Activated CD4-positive, alpha-beta T cell treated with anti-CD3 and anti-CD28 coated beads, Interleukin-2, amount 10 ng/mL, durations not matched to agents 24 days and 14 days (primary cell): ENCODE measurements at regions not wholly inside any gene's neighbourhood (a gene's known extent, or its start where the extent isn't known, plus 50 kb on each side); places are given as distances from the start of the nearest gene placed in this dataset.
"Not testable (repeated sequence)": the region's sequence is repeated elsewhere in the genome, so short reads cannot be mapped to it uniquely, and the experiment has no call there.

Experiments used
- DNase-seq: peaks from one replicate; pipeline ENCODE4 v3.0.0; 2022
- H3K27ac Mint-ChIP-seq: one replicate; pipeline ENCODE4 v1.8.0; 2022; ENCODE audit warnings: mild to moderate bottlenecking, mixed read lengths
- H3K27me3 Mint-ChIP-seq: one replicate; pipeline ENCODE4 v1.8.0; 2022; ENCODE audit warnings: mixed read lengths
- H3K36me3 Mint-ChIP-seq: one replicate; pipeline ENCODE4 v1.8.0; 2022; ENCODE audit warnings: low read depth, mild to moderate bottlenecking, mixed read lengths
- H3K4me1 Mint-ChIP-seq: one replicate; pipeline ENCODE4 v1.8.0; 2021; ENCODE audit warnings: mixed read lengths
- H3K4me3 Mint-ChIP-seq: one replicate; pipeline ENCODE4 v1.8.0; 2022; ENCODE audit warnings: mild to moderate bottlenecking, moderate library complexity, mixed read lengths
- H3K9me3 Mint-ChIP-seq: one replicate; pipeline ENCODE4 v1.8.0; 2021; ENCODE audit warnings: mixed read lengths
- intact Hi-C: fragments of 100-400 bp; cut with micrococcal nuclease; formaldehyde crosslinking; loops from one replicate; pipeline ENCODE4 v1.15.1; 2023

DNA sequence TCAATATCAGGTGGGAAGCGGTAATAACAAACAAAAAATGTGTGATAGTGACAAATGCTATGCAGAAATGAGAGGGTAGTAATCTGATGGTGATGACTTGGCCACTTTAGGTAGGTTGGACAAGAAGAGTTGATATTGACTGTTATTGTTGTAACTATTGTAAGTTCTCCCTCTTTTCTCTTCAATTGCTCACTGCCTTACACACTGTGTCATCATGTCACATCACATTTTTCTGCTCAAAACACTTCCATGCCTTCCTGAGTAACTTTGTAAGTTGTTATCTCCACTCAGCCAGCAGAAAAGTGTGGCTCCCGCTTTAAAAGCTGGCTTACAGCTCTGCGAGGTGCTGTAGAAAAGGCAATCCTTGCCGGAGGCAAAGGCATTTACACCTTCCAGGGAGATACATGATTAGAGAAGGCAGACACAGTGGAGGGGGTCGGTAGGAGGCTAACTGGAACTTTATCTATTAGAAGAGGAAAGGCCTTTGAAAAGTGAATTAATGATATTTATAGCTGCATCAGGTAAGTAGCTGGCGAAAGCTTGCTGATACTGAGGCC lies 85.2 kb upstream of the CLINT1 start:
- H3K36me3 Mint-ChIP-seq = no peaks in the 10 kb centered on the region
- H3K27ac Mint-ChIP-seq = no peak overlapping the region
- H3K9me3 Mint-ChIP-seq = no peaks in the 10 kb centered on the region
- DNase-seq = no peak
- peaks cover 8% of the 10 kb centered on the region for H3K27me3 Mint-ChIP-seq
- intact Hi-C loops = no loop called here
- no peak overlapping the region for H3K4me3 Mint-ChIP-seq
- peaks cover 3% of the 10 kb centered on the region for H3K4me1 Mint-ChIP-seq

DNA sequence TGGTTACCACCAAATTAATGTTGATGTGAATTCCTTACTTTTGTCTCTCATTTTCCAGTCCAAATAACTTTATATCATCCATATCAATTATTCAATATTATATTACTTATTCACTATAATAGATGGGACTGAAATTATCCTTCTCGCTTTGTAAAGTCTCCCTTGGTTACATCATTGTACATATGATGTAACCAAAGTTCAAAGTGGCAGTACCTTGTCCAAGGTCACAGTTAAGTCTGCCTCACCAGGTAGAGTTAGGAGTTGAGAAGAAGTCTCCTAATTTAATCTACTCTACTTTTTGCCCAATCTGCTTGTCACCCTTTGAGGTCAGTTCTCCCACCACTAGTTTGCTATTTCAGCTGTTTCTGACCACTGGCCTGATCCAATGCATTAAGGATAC lies 83.7 kb upstream of the CLINT1 start:
- no peak for DNase-seq
- Mint-ChIP-seq H3K27me3 (peaks cover 6% of the 10 kb centered on the region), H3K36me3 (no peaks in the 10 kb centered on the region), H3K27ac (no peak overlapping the region), H3K4me1 (no peaks in the 10 kb centered on the region), H3K9me3 (no peaks in the 10 kb centered on the region), H3K4me3 (no peak overlapping the region)
- intact Hi-C loops = no loop called here

DNA sequence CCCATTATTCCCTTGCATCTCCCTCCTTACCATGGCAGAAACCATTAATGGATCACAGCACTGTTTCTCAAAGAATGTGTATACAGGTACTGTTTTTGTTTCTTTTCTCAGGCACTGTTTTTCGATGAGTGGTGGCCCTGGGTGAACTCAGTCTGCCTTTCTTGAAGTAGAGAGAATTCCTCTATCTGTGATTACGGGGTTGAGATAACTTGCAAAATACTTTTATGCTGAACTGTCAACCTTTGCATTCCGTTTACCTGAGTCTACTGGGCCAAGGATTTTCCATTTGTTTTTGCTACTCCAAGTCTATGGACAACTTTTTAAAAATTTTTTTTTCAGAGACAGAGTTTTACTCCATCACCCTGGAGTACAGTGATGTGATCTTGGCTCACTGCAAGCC lies 82.7 kb upstream of the CLINT1 start:
- Mint-ChIP-seq H3K36me3 (no peaks in the 10 kb centered on the region), H3K27ac (no peak overlapping the region), H3K4me3 (no peak overlapping the region), H3K27me3 (peaks cover 6% of the 10 kb centered on the region), H3K9me3 (no peaks in the 10 kb centered on the region), H3K4me1 (no peaks in the 10 kb centered on the region)
- DNase-seq = no peak
- intact Hi-C loops = no loop called here

DNA sequence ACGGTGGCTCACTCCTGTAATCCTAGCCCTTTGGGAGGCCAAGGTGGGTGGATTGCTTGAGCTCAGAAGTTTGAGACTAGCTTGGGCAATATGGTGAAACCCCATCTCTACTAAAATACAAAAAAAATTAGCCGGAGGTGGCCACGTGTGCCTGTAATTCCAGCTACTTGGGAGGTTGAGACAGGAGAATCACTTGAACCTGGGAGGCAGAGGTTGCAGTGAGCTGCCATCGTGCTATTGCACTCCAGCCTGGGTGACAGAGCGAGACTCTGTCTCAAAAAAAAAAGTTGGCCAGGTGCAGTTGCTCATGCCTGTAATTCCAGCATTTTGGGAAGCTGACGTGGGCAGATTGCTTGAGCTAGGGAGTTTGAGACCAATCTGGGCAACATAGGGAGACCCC lies 79.2 kb upstream of the CLINT1 start:
- H3K27me3 Mint-ChIP-seq, H3K27ac Mint-ChIP-seq, DNase-seq, H3K36me3 Mint-ChIP-seq, H3K4me3 Mint-ChIP-seq, intact Hi-C loops, H3K9me3 Mint-ChIP-seq, H3K4me1 Mint-ChIP-seq: not testable (repeated sequence)

DNA sequence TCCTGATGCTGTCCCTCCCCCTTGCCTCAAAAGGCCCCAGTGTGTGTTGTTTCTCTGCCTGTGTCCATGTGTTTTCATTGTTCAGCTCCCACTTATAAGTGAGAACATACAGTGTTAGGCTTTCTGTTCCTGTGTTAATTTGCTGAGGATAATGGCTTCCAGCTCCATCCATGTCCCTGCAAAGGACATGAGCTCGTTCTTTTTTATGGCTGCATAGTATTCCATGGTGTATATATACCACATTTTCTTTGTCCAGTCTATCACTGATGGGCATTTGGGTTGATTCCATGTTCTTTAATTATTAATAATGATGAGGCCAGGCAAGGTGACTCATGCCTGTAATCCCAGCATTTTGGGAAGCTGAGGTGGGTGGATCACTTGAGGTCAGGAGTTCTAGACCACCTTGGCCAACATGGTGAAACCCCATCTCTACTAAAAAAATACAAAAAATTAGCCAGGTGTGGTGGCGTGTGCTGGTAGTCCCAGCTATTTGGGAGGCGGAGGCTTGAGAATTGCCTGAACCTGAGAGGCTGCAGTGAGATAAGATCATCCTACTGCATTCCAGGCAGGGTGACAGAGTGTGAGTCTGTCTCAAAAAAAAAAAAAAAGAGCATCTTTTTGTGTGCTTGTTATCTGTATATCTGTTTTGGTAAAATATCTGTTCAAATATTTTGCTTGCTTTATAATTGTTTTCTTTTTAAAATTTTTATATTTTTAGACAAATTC lies 78.0 kb upstream of the CLINT1 start:
- H3K4me3 Mint-ChIP-seq, H3K9me3 Mint-ChIP-seq, H3K36me3 Mint-ChIP-seq, H3K27me3 Mint-ChIP-seq, H3K4me1 Mint-ChIP-seq, intact Hi-C loops, DNase-seq, H3K27ac Mint-ChIP-seq: not testable (repeated sequence)

DNA sequence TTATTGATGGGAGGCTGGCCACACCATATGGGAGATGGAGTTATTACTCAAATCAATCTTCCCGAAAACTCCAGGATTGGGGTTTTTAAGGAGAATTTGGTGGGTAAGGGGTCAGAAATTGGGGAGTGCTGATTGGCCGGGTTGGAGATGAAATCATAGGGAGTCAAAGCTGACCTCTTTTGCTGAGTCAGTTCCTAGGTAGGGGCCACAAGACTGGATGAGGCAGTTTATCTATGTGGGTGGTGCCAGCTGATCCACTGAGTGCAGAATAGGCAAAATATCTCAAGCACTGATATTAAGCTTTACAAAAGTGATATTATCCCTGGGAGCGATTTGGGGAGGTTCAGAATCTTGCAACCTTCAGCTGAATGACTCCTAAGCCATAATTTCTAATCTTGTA lies 75.7 kb upstream of the CLINT1 start:
- H3K9me3 Mint-ChIP-seq = peaks cover 7% of the 10 kb centered on the region
- H3K4me1 Mint-ChIP-seq = no peaks in the 10 kb centered on the region
- H3K27me3 Mint-ChIP-seq = no peaks in the 10 kb centered on the region
- no peaks in the 10 kb centered on the region for H3K36me3 Mint-ChIP-seq
- no peak for DNase-seq
- H3K27ac Mint-ChIP-seq = no peak overlapping the region
- H3K4me3 Mint-ChIP-seq = no peak overlapping the region
- intact Hi-C loops = no loop called here

DNA sequence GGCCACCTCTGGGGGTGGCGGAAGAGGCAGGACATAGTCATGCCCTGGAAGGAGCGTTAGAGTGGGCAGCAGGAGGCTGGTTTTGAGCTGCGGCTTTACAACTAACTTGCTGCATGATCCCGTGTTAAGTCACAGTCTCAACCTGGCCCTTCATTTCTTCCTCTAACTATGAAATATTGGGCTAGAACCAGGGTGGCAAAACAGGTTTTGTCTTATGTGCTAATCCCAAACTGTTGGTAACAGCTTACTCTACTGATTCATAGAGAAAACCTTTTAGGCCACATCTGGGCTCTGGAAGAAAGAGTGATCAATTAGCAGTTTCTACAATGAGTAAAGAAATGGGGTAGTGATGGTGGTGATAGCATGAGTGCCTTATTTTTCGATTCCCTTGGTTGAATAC lies 74.1 kb upstream of the CLINT1 start:
- Mint-ChIP-seq H3K36me3 (no peaks in the 10 kb centered on the region), H3K4me1 (no peaks in the 10 kb centered on the region), H3K4me3 (no peak overlapping the region), H3K9me3 (peaks cover 7% of the 10 kb centered on the region), H3K27ac (no peak overlapping the region), H3K27me3 (no peaks in the 10 kb centered on the region)
- no peak for DNase-seq
- intact Hi-C loops = no loop called here

DNA sequence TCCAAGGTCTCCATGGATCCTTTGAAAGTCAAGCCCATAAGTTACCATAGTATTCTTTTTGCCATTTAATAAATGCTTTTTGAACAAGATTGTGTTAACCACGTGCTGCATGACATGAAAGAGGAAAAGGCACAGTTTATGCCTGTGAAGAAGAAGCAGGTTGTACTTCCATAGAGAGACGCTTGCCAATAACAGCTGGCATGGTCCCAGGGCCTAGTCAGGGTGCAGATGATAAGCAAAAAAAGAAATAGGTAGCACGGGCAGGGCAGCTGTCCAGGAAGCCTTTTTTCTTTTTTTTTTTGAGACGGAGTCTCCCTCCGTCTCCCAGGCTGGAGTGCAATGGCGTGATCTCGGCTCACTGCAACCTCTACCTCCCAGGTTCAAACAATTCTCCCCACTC lies 71.8 kb upstream of the CLINT1 start:
- intact Hi-C loops = no loop called here
- peaks cover 7% of the 10 kb centered on the region for H3K9me3 Mint-ChIP-seq
- no peak overlapping the region for H3K4me3 Mint-ChIP-seq
- H3K36me3 Mint-ChIP-seq = no peaks in the 10 kb centered on the region
- no peaks in the 10 kb centered on the region for H3K4me1 Mint-ChIP-seq
- H3K27me3 Mint-ChIP-seq = no peaks in the 10 kb centered on the region
- DNase-seq = no peak
- H3K27ac Mint-ChIP-seq = no peak overlapping the region

DNA sequence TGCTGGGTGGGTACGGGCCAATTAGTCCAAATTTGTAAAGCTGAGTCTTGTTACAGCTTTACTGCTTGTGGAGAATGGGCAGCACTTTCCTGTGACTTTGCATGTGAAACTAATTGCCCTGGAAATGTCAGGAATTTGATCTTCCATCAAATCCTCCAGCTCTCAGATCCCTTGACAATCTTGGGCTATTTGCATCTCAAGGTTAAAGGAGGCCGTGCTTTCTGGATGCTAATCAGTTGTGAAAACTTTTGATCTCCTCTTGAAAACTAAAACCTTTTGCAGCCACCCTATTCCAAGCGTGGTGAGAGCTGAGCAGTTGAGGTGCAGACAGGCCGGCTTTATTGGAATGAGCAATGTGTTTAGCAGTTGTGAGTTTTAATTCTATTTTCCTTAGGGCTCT lies 68.0 kb upstream of the CLINT1 start:
- no peaks in the 10 kb centered on the region for H3K9me3 Mint-ChIP-seq
- no peak for DNase-seq
- H3K27me3 Mint-ChIP-seq = no peaks in the 10 kb centered on the region
- H3K4me3 Mint-ChIP-seq = no peak overlapping the region
- no peak overlapping the region for H3K27ac Mint-ChIP-seq
- H3K4me1 Mint-ChIP-seq = peaks cover 5% of the 10 kb centered on the region
- no peaks in the 10 kb centered on the region for H3K36me3 Mint-ChIP-seq
- intact Hi-C loops = no loop called here

DNA sequence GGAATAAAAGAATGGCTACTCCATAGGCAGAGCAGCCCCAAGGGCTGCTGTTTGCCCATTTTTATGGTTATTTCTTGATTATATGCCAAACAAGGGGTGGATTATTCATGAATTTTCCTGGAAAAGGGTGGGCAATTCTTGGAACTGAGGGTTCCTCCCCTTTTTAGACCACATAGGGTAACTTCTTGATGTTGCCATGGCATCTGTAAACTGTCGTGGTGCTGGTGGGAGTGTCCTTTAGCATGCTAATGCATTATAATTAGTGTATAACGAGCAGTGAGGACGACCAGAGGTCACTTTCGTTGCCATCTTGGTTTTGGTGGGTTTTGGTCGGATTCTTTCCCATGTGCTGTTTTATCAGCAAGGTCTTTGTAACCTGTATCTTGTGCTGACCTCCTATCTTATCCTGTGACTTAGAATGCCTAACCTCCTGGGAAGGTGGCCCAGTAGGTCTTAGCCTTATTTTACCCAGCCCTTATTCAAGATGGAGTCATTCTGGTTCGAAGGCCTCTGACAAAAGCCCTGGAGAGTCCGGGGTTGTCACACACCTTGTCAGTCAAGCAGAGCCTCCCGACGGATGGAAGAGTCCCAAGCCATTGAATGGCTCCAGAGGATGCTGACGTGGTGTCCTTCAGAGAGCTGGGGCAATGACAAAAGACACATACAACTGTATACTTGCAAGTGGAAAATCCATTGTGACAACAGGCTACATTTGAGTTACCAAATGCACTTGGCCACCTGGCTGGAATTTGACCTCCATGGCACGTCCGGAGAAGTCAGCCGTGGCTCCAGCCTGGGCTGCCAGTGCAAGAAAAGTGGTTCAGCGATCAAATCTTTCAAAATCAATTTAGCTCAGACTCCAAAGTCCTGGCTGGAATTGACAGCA lies 67.1 kb upstream of the CLINT1 start:
- no peaks in the 10 kb centered on the region for H3K27me3 Mint-ChIP-seq
- peaks cover 5% of the 10 kb centered on the region for H3K4me1 Mint-ChIP-seq
- no peaks in the 10 kb centered on the region for H3K9me3 Mint-ChIP-seq
- no peaks in the 10 kb centered on the region for H3K36me3 Mint-ChIP-seq
- no peak overlapping the region for H3K4me3 Mint-ChIP-seq
- H3K27ac Mint-ChIP-seq = no peak overlapping the region
- intact Hi-C loops = no loop called here
- no peak for DNase-seq

DNA sequence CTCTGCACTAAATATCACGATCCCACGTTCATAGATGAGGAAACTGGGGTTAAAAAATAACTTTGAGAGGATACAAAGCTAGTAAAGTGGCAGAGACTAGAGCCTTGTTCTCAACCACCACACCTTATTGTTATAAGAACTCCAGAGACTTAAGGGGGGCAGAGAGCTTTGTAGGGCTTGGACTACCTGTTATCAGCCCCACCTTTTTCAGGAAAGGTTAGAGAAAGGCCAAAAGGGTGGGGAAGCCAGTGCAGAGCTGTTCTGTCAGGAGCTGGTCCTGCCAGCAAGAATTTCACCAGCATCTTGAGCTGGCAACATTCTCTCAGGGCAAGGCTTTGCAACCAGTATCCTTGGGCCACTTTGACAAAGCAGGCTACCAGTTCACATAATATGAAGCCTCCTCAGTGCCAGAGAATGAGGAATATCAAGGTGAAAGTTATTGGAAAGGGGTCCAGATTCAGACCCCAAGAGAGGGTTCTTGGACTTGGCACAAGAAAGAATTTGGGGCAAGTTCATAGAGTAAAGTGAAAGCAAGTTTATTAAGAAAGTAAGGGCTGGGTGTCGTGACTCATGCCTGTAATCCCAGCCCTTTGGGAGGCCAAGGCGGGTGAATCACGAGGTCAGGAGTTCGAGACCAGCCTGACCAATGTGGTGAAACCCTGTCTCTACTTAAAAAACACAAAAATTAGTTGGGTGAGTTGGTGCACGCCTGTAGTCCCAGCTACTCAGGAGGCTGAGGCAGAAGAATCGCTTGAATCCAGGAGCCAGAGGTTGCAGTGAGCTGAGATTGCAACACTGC lies 66.2 kb upstream of the CLINT1 start:
- DNase-seq = no peak
- Mint-ChIP-seq H3K9me3 (no peaks in the 10 kb centered on the region), H3K36me3 (no peaks in the 10 kb centered on the region), H3K27ac (no peak overlapping the region), H3K4me1 (peaks cover 6% of the 10 kb centered on the region), H3K4me3 (no peak overlapping the region), H3K27me3 (no peaks in the 10 kb centered on the region)
- intact Hi-C loops = no loop called here

DNA sequence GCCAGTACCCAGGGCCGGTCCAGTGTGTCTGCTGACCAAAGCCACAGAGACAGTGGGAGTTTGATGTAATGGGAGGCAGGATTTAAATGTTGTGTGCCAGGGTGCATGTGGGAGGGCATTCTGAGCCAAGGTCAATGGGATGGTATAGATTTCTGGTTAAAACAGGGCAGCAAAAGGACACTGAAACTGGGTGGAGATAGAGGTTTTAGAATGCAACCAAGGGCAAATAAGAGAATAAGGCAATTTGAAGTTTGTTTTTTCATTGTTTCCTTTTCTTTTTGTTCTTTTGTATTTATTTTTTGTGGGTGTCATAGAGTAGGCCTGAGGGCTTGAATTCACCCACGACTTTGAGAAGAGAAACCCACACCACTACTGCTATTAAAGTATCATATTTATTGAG lies 65.5 kb upstream of the CLINT1 start:
- intact Hi-C loops = no loop called here
- Mint-ChIP-seq H3K27ac (no peak overlapping the region), H3K27me3 (no peaks in the 10 kb centered on the region), H3K4me3 (no peak overlapping the region), H3K4me1 (peaks cover 12% of the 10 kb centered on the region), H3K9me3 (no peaks in the 10 kb centered on the region), H3K36me3 (no peaks in the 10 kb centered on the region)
- DNase-seq = no peak

DNA sequence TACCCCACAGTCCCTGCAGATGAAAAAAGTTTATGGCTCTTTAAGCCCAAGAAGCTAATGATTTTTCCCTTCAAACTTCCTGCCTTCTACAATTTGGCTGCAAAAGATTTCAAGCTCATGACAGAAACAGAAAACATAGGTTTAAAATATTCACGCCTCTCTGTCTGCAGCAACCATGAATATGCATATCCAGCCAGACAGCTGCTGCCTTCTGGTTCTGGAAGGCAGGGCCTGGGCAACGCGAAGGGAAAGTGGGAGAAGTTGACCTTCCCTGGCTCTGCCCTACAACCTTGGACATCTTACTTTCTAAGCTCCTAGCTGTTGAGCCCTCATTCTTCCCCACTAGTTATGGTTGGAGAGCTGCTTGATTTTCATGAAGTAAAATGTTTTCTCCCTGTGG lies 64.8 kb upstream of the CLINT1 start:
- intact Hi-C loops = no loop called here
- H3K27ac Mint-ChIP-seq = no peak overlapping the region
- H3K9me3 Mint-ChIP-seq = no peaks in the 10 kb centered on the region
- peaks cover 20% of the 10 kb centered on the region for H3K4me1 Mint-ChIP-seq
- H3K27me3 Mint-ChIP-seq = no peaks in the 10 kb centered on the region
- DNase-seq = no peak
- H3K4me3 Mint-ChIP-seq = no peak overlapping the region
- no peaks in the 10 kb centered on the region for H3K36me3 Mint-ChIP-seq

DNA sequence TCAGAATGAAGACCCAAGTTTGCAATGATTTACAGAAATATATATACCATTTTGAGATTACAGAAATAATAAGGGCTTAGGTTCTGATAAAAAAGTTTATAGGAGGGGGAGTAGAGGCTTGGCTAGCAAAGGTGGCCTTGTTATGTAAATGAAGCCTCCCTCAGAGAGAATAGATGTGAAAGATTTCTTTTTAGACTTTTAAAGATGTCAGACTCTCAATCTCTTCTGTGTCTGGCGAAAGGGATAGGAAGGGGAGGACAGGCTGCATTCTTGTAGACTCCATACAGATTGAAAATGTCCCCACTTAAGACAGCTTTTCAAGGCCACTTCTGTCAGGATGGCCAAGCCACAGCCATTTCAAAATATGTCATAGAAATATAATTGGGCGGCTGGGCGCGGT lies 63.1 kb upstream of the CLINT1 start:
- no peak for DNase-seq
- H3K9me3 Mint-ChIP-seq = no peaks in the 10 kb centered on the region
- H3K4me1 Mint-ChIP-seq = peaks cover 32% of the 10 kb centered on the region
- H3K36me3 Mint-ChIP-seq = no peaks in the 10 kb centered on the region
- no peak overlapping the region for H3K27ac Mint-ChIP-seq
- H3K27me3 Mint-ChIP-seq = no peaks in the 10 kb centered on the region
- intact Hi-C loops = no loop called here
- no peak overlapping the region for H3K4me3 Mint-ChIP-seq
